HUDEP-2 (cell line): ENCODE measurements at regions not wholly inside any gene's neighbourhood (a gene's known extent, or its start where the extent isn't known, plus 50 kb on each side); places are given as distances from the start of the nearest gene placed in this dataset.
"Not testable (repeated sequence)": the region's sequence is repeated elsewhere in the genome, so short reads cannot be mapped to it uniquely, and the experiment has no call there.

Experiments used
- DNase-seq, 76 experiments: peaks; one replicate each; lab custom pipeline; 2025; ENCODE audit not compliant: unreplicated experiment in 76 of 76; lab: John Stamatoyannopoulos, UW

- no peak for DNase-seq
Measured at GRCh38 chr1:70807088-70807664, 240.4 kb downstream of the PTGER3 start.

- DNase-seq: no peak
Measured at GRCh38 chr1:70809069-70809468, 238.5 kb downstream of the PTGER3 start.

- no peak for DNase-seq
Measured at GRCh38 chr1:70811815-70812214, 235.8 kb downstream of the PTGER3 start.

- no peak for DNase-seq
Measured at GRCh38 chr1:70812442-70813109, 235.0 kb downstream of the PTGER3 start.

- peak in 1 of 76 experiments; percentile 25 for DNase-seq
Measured at GRCh38 chr1:70818401-70818800, 229.2 kb downstream of the PTGER3 start.

- DNase-seq: no peak
Measured at GRCh38 chr1:70819231-70819630, 228.4 kb downstream of the PTGER3 start.

GRCh38 chr1:70819785-70820184 is 227.8 kb downstream of the PTGER3 start:
- DNase-seq: no peak

- DNase-seq: no peak
Measured at GRCh38 chr1:70820396-70820795, 227.2 kb downstream of the PTGER3 start.

- DNase-seq: no peak
Measured at GRCh38 chr1:70820995-70821394, 226.6 kb downstream of the PTGER3 start.

GRCh38 chr1:70826428-70826827 is 221.2 kb downstream of the PTGER3 start:
- no peak for DNase-seq

GRCh38 chr1:70827030-70827429 is 220.6 kb downstream of the PTGER3 start:
- no peak for DNase-seq

GRCh38 chr1:70828177-70828576 is 219.4 kb downstream of the PTGER3 start:
- DNase-seq: no peak

GRCh38 chr1:70834365-70834764 is 213.3 kb downstream of the PTGER3 start:
- not testable (repeated sequence) for DNase-seq

GRCh38 chr1:70836456-70836855 is 211.2 kb downstream of the PTGER3 start:
- no peak for DNase-seq

GRCh38 chr1:70840260-70840953 is 207.2 kb downstream of the PTGER3 start:
- no peak for DNase-seq

- DNase-seq: no peak
Measured at GRCh38 chr1:70842562-70842961, 205.1 kb downstream of the PTGER3 start.

GRCh38 chr1:70843452-70843851 is 204.2 kb downstream of the PTGER3 start:
- no peak for DNase-seq

- DNase-seq: no peak
Measured at GRCh38 chr1:70847013-70847412, 200.6 kb downstream of the PTGER3 start.

- no peak for DNase-seq
Measured at GRCh38 chr1:70855203-70855602, 192.4 kb downstream of the PTGER3 start.

- DNase-seq: no peak
Measured at GRCh38 chr1:70856201-70856600, 191.4 kb downstream of the PTGER3 start.

GRCh38 chr1:70863239-70863638 is 184.4 kb downstream of the PTGER3 start:
- no peak for DNase-seq

GRCh38 chr1:70864302-70864701 is 183.3 kb downstream of the PTGER3 start:
- no peak for DNase-seq
